Left renal cortex interstitium (tissue), 4 donors: ENCODE measurements at regions not wholly inside any gene's neighbourhood (a gene's known extent, or its start where the extent isn't known, plus 50 kb on each side); places are given as distances from the start of the nearest gene placed in this dataset.

Experiments
- DNase-seq, 4 donors: peaks; one replicate each; pipeline ENCODE4 v3.0.0-alpha.2; 2013; ENCODE audit warnings: low read depth in 4 of 4, low spot score in 2 of 4, missing footprints in 1 of 4

DNA sequence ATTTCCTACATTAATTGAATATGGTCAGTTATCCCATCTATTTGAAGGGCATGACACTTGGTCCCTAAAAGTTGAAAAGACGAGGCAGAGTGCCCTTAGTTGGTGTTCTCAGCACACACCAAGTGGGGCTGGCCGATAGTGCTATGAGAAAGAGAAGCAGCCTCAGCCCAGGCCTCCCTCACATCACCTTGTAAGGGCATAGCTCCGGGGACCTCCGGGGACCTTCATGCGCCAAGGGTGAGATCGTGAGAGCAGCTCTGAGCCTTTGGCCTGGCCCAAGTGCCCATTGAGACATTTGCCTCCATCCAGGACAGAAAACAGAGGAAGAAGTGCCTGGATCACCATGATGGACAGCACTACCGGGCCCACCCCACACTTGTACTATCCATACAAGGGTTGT is 244.3 kb upstream of the COPS8 start:
- no peak for DNase-seq

DNA sequence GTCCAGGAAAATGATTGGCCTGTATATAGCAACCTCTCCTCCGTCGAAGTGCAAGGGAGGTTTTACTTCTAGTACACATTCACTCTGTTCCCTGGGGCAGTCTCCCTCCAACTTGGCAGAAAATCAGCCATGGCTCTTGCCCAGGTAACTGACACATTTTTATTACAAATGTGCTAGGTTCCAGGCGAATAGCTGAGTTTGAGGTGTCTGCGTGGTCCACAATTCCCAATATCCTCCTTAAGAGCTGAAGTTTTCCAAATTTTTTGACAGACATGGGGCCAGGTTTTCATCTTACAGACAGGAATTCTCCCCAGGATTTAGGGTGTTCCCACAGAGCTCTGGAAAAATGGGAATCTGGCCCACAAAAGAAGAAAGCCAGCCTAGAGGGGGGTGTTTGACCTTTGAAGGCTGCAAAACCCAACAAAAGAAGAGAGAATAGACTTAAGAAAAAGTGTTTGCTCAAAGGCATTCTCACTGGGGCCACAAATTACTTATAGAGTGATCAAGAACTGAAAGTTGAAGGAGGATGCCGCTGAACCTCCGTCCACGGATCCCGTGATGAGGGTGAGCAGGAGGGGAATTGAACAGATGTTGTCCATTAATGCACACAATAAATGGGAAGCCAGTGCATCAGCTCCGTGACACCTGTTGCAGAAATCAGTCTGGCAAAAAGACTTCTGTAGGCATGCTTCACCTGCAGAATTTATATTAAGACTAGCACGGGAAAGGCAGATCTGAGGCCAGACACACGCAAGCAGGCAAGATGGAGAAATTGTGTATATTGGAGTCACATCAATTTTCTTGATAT is 242.3 kb upstream of the COPS8 start:
- DNase-seq, result no peak

DNA sequence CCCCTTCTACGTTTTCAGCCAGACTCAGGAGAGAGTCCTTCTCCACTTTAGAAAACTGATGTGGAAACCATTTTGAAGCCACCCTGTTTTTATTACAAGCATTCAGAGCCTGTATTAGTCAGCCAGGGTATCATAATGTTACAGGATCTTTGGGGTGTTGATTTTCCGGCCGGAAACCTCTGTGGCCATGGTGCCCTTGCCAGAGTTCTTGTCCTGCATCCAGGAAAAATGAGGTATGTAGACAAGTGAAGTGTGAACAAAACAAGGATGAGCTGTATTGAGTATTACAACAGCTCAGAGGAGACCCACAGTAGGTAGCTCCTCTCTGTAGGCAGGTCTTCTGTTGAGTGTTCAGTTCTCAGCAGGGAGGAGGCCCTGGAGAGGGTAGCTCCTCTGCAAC is 241.0 kb upstream of the COPS8 start:
- DNase-seq, result no peak

DNA sequence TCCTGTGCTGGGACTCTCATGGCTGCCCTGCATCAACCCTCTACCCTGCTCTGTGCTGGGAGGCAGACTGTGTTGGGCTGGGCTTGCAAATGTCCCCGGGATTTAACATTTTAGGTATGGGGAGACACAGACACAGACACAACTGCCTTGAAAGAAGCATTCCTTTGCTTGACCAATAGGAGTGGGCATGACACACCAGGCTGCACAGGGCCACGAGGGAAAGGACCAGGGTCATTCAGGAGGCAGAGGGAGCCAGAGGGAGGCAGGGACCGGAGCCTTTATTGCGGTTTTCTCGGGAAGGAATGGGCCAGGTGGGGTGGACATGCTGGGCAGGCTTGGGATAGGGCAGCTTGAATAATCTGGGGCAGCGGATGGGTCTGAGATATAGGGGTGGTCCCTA is 238.7 kb upstream of the COPS8 start:
- no peak for DNase-seq

DNA sequence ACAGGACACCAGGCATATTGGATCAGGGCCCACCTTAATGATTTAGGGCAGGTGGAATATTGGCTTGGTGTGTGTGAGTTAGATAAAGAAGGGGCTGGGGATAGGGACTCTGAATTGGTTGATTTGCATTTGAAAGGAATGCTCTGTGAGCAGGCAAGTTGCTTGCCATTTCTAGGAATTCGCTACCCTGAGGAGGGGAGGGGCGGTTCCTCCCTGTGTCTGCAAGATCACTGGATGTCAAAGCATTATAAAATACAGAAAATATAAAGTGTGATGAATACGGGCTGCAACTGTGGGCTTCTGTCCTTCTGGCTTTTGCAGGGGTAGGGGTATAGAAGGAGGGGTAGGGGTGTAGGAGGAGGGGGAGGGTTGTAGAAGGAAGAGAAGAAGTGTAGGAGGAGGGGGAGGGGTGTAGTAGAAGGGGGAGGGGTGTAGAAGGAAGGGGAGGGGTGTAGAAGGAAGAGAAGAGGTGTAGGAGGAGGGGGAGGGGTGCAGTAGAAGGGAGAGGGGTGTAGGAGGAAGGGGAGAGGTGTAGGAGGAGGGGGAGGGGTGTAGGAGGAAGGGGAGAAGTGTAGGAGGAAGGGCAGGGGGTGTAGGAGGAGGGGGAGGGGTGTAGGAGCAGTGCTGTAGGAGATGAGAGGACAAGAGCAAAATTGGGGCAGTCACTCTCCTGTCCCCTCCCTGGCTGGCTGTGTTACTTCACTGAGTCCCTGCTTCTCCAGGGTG is 238.0 kb upstream of the COPS8 start:
- DNase-seq, result no peak

DNA sequence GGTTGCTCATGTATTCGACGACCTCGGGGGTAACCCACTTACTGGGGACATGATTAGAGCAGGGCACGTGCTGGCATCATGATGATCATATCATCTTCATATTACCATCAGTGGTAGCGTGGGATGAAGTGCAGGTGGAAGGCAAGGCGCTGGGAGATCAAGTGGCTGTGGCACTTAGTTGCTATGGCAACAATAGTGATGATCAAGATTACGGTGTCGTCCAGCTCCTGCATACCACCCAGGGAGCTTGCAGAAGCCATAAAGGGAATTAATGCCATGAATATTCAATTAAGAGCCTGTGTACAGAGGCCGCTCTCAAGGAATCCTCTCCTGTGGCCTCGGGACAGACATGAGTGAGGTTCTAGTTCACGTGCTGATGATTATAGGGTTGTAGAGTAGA is 237.2 kb upstream of the COPS8 start:
- no peak for DNase-seq

DNA sequence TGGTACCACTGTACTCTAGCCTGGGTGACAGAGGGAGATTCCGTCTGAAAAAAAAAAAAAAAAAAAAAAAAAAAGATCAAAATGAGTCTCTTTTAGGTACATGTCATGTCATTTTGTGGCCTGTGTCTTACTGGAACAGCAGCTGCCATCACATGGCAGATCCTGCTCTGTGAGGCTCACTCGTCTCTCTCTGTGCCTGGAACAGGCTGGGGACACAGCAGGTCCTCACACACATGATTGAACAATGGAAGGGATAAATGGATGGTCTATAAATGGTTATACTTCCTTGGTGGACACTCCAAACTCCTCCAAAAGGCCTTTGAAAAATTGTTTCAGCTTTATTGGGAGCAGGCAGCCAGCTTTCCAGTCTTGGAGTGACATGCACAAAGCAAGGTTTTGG is 236.2 kb upstream of the COPS8 start:
- DNase-seq, result no peak

DNA sequence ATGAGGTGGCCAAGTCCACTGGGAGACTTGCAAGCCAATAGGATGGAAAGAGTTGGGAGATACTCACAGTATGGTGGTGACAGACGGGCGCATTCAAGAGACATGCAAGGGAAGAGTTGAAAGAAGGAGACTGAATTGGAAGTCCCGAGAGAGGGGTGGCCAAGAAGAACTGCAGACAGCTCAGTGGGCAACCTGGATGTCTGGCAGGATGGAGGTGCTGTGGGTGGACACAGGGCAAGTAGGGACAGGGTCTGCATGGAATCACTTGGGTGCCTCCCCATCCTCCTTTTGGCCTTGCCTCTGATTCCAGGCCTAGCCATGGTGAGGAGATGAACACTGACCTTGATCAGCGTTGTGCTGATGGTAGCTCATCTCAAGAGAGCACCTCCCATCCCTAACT is 235.7 kb upstream of the COPS8 start:
- DNase-seq, result no peak

DNA sequence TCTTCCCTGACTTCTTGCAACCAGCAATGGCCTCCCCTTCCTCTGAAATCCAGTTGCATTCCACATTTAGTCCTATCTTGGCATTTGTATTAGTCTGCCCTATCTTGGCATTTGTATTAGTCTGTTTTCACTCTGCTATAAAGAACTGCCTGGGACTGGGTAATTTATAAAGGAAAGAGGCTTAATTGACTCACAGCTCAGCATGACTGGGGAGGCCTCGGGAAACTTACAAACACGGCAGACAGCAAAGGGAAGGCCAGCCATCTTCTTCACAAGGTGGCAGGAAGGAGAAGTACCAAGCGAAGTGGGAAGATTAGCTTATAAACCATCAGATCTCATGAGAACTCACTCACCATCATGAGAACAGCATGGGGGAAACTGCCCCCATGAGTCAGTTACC is 234.5 kb upstream of the COPS8 start:
- DNase-seq, result no peak

DNA sequence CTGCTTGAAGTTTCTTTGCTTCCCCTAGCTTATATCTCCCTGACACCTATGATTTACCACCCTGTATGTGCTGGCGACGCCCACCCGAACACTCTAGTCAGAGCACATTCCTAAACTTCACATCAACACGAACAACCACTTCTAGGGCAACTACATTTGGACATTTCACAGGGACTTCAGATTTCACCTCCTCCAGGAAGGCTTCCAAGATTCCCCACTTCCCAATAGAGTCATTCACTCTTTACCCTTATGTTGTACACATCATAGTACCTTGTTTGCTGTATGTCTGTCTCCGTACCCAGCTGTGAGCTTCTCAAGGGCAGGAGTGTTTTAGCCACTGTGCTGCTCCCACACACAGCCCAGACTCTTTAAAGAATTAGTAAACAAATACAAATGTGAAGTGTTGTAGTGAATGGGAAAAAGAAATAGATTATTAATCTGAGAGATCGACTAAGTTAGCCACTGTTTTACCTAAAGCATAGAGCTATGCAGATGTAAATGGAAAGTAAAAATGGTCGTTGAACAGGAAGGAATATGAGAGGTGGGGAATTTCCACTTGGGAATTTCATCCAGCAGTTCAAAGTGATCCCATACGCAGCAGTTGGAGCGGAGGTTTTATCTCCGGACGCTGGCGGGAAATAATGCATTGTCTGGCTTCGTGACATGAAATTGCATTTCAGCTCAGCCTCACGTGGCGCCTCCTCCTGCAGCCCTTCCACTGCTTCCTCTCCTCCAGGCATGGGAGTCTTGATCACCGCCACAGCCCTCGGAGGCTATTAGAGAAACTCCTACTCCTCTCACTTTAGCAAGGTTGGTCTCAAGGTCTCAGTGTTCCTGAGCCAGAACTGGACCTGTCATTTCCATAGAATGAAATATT is 233.4 kb upstream of the COPS8 start:
- DNase-seq, result no peak

DNA sequence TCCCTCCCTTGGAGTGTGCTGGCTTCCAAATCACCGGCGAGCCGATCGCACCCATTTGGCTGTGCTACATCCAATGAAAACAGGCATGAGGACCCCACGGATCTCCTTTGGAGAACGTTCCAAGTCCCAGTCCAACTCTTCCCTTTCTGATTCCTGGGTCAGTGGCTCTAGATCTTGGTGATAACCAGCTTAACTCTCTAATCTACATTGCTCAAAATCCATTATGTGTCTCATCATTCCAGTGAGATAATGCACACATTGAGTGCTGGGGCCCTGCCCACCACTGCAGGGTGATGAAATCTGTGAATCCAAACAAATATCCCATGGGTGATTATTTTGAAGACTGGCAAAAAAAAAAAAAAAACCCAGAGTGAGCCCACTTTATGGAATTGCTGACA is 232.7 kb upstream of the COPS8 start:
- DNase-seq, result no peak

DNA sequence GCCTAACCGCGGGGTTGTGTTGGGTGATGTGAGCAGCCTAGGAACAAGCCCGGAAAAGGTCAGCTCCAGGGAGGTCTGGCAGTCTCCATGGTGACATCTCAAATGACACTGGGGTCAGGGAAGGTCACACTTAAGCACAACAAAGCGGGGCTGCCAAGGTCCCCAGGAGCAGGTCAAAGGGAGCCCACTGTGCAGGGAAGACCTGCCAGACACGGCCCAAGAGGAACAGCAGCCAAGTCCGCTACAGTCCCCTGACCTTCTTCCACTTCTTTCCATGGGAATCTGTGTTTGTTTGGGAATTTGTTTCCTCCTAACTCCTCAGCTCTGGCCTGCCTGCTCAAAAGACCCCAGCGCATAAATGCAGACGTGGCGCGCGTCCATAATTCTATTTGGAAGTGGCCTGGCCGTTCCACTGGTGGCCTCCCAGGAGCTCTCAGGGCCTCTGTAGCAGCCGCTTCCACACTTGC is 232.1 kb upstream of the COPS8 start:
- no peak for DNase-seq

DNA sequence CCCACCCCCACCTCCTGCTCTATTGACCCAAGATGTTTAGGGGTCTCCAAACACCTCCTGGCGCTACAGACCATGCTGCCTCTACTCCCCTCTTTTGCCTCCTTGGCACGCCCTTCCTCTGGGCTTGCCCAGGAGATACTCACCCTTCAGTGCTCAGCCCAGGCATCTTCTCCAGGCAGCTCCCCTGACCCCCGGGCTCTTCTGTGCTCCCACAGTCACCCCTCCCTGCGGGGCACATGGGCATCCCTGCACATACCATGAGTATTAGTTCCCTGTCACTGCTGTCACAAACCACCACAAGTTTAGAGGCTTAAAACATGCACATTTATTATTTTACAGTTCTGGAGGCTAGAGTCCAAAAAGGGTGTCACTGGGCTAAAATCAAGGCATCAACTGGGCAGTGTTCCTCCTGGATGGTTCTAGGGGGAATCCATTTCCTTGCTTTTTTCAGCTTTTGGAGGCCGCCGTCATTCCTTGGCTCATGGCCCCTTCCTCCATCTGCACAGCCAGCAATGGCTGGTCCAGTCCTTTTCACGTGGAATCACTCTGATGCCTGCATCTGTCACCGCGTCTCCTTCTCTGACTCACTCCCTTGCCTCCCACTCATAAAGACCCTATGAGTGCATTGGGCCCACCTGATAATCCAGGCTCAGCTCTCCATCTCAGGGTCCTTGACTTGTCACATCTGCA is 230.4 kb upstream of the COPS8 start:
- DNase-seq, result no peak

DNA sequence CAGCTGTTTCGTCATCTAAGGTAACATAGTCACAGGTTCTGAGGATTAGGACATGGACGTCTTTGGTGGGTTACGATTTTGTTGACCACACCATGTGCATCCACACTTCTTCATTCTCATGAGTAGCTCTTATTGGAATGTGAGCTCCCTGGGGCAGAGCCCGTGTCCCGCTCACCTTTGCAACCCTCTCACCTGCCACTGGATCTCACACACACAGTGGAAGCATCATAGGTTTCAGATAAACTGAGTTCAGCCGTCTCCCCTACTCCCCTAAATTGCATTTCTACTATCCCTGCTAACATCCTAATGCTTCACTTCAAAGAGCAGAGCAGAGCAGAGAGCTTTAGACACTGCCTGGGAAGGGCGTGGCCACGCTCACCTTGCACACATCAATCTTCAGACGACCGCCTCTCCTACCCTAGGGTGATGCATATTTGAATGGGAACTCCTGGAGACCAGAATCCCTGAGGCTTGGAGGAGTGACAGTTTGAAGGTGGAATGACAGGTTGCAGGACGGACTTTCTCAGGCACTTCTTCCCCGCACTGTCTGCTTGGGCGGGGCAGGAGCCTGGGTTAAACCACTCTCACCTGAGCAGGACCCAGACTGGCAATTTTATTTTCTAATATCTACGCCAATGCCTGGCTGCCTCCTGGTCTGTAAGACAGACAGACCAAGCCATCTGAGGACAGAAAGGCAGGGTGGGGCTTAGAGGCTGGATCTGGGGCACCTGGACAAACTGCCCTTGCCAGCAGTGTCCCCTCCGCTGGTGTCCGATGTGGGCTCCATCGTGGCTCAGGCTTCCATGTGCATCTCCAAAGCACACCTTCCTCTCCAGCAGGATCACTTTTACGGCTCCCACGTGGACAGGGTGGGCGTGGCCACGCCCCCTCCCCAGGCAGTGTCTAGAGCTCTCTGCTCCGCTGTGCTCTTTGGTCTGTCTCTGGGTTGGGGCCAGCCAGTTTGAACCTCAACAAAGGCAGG is 229.5 kb upstream of the COPS8 start:
- DNase-seq, result no peak

DNA sequence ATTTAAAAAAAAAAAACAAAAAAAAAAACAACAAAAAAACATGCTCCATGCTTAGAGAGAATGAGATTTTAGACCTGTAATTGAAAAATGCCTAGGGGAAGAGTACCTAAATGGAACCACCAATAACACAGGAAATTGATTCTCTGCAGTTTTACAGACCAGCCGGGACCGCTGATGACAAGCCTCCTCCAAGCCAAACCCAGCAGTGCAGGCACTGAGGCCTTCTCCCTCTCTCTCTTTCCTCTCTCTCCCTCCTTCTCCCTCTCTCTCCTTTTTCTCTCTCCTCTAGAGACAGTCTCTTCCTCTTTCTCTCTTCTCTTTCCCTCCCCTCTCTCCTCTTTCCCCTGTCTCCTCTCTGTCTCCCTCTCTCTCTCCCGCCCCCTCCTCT is 228.8 kb upstream of the COPS8 start:
- no peak for DNase-seq

DNA sequence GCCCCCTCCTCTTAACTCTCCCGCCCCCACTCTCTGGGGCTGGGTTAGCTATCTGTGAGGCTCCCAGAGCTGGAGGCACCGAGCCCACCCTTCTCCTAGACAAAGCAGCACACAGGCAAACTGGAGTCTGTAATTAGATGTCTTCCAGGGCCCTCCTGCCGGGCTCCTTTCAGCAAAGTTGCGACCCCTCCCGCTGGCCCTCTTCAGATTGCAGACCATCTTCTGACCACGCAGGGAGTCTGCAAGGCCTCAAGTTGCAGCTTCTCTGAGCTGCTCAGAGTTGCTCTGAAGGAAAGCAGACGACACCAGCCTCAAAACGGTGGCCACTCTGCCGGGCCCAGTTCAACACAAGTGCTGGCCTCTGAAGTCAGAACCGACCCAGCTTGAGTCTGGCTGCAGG is 228.4 kb upstream of the COPS8 start:
- no peak for DNase-seq

DNA sequence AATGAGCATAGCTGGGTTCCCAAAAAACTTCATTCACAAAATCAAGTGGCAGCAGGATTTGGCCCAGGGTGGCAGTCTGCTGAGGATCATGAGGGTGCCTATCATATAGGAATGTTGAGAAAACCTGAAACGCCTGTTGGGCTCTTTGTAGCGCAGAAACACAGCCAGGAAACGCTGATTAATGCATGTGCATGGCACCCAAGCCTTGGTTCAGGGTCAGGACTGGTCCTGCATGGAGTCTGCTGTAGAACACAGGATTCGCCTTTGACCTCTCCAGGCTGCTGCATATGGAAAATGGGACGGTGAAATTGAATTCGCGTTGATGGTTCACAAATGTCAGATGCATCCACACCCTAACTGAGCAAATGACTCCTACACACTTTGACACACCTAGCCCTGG is 227.9 kb upstream of the COPS8 start:
- DNase-seq, result no peak

DNA sequence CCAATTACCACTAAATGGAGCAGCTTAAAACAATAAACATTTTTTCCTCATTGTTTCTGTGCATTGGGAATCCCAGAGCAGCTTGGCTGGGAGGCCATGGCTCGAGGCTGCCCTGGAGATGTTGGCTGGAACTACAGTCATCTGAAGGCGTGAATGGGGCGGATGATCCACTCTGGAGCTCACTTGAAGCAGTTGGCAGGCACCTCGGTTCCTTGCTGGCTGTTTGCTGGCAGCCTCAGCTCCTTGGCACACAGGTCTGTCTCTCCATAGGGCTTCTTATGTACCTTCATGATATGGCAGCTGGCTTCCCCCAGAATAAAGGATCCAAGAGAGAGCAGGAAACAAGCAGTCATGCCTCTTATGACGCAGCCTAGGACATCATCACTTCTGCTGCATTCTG is 227.0 kb upstream of the COPS8 start:
- no peak for DNase-seq

DNA sequence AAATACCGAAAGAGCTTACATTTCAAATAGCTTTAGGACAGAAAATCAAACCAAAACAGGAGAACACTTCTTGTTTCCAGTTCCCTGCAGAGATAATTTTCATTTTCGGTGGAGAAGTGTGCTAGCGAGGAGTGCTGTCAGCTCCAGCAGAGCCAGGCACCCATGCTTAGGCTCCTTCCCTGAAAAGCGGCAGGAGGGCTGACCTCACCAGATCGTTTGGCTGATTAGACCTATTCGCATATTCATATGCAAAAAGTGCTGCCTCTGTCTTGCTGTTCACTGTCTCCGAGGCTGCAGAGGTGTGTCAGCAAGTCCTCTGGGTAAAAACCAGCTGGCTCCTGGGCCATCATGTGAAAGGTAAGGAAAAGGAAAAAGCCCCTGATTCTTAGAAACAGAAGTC is 225.8 kb upstream of the COPS8 start:
- DNase-seq, result no peak
